ENCODE measurements at regions not wholly inside any gene's neighbourhood (a gene's known extent, or its start where the extent isn't known, plus 50 kb on each side); places are given as distances from the start of the nearest gene placed in this dataset.

- intact Hi-C loops (cut with DNase I; ENCODE audit: low total_unique reads): no loop called here
- Histone ChIP-seq H3K27ac (no peak overlapping the region), H3K4me3 (no peak overlapping the region), H3K36me3 (no peaks in the 10 kb centered on the region), H3K27me3 (replicated peaks in 1 of 7) (no peaks in the 10 kb centered on the region), H3K4me1 (no peaks in the 10 kb centered on the region), H3K9me3 (no peaks in the 10 kb centered on the region)
- 47 to 57% (median 55%) methylated on average over 3 of the region's 3 CpGs for WGBS, 5 donors
- DNase-seq: no peak
- TF ChIP-seq CTCF (IDR thresholded peaks at IDR 0.05 in 8 of 11, conservative IDR thresholded peaks at IDR 0.05 in 3 of 11) (no peak), POLR2A (IDR thresholded peaks at IDR 0.05) (no peak), POLR2AphosphoS5 (IDR thresholded peaks at IDR 0.05) (no peak)
Observed at GRCh38 chr2:220215785-220216184, 588.4 kb downstream of the SLC4A3 start.

- intact Hi-C loops (cut with DNase I; ENCODE audit: low total_unique reads): no loop called here
- DNase-seq: no peak
- Histone ChIP-seq H3K9me3 (no peaks in the 10 kb centered on the region), H3K4me3 (no peak overlapping the region), H3K27me3 (replicated peaks in 1 of 7) (no peaks in the 10 kb centered on the region), H3K36me3 (no peaks in the 10 kb centered on the region), H3K27ac (no peak overlapping the region), H3K4me1 (no peaks in the 10 kb centered on the region)
- TF ChIP-seq POLR2AphosphoS5 (IDR thresholded peaks at IDR 0.05) (no peak), CTCF (IDR thresholded peaks at IDR 0.05 in 8 of 11, conservative IDR thresholded peaks at IDR 0.05 in 3 of 11) (no peak), POLR2A (IDR thresholded peaks at IDR 0.05) (no peak)
Observed at GRCh38 chr2:220219371-220219770, 591.9 kb downstream of the SLC4A3 start.

- Histone ChIP-seq H3K4me3 (no peak overlapping the region), H3K27ac (no peak overlapping the region), H3K27me3 (replicated peaks in 1 of 7) (no peaks in the 10 kb centered on the region), H3K36me3 (no peaks in the 10 kb centered on the region), H3K4me1 (no peaks in the 10 kb centered on the region), H3K9me3 (no peaks in the 10 kb centered on the region)
- DNase-seq: no peak
- 72 to 84% (median 80%) methylated on average over 2 of the region's 2 CpGs for WGBS, 5 donors
- intact Hi-C loops (cut with DNase I; ENCODE audit: low total_unique reads): no loop called here
- TF ChIP-seq CTCF (IDR thresholded peaks at IDR 0.05 in 8 of 11, conservative IDR thresholded peaks at IDR 0.05 in 3 of 11) (no peak), POLR2A (IDR thresholded peaks at IDR 0.05) (no peak), POLR2AphosphoS5 (IDR thresholded peaks at IDR 0.05) (no peak)
Observed at GRCh38 chr2:220220009-220220408, 592.6 kb downstream of the SLC4A3 start.

GRCh38 chr2:220221992-220222391 is 594.6 kb downstream of the SLC4A3 start:
- Histone ChIP-seq H3K36me3 (no peaks in the 10 kb centered on the region), H3K4me3 (no peak overlapping the region), H3K4me1 (no peaks in the 10 kb centered on the region), H3K27ac (no peak overlapping the region), H3K27me3 (replicated peaks in 1 of 7) (no peaks in the 10 kb centered on the region), H3K9me3 (no peaks in the 10 kb centered on the region)
- 87 to 93% (median 89%) methylated on average over 5 of the region's 5 CpGs for WGBS, 5 donors
- TF ChIP-seq POLR2A (IDR thresholded peaks at IDR 0.05): no peak
- no peak for TF ChIP-seq CTCF (IDR thresholded peaks at IDR 0.05 in 8 of 11, conservative IDR thresholded peaks at IDR 0.05 in 3 of 11)
- TF ChIP-seq POLR2AphosphoS5 (IDR thresholded peaks at IDR 0.05): no peak
- intact Hi-C loops (cut with DNase I; ENCODE audit: low total_unique reads): no loop called here
- no peak for DNase-seq
